ENCODE measurements at regions not wholly inside any gene's neighbourhood (a gene's known extent, or its start where the extent isn't known, plus 50 kb on each side); places are given as distances from the start of the nearest gene placed in this dataset.

GRCh38 chr10:35723992-35724391, 81.9 kb upstream of the FZD8 start:
- H4K20me1 ChIP-seq (ENCODE audit: insufficient read depth, low read length): no peaks in the 10 kb centered on the region
- H3K4me3 ChIP-seq (ENCODE audit: insufficient read depth, low read depth, low read length): no peak overlapping the region
- H3K9me3 ChIP-seq (ENCODE audit: insufficient read depth, low read depth, low read length): no peaks in the 10 kb centered on the region
- no peaks in the 10 kb centered on the region for H3K36me3 Mint-ChIP-seq (ENCODE audit: low read depth, unreplicated experiment)
- peaks cover 5% of the 10 kb centered on the region for H3K9me3 Mint-ChIP-seq (ENCODE audit: unreplicated experiment)
- H3K4me2 ChIP-seq (ENCODE audit: low read length): no peak overlapping the region
- H3K27me3 Mint-ChIP-seq (ENCODE audit: low read depth, unreplicated experiment): peaks cover 7% of the 10 kb centered on the region
- no peaks in the 10 kb centered on the region for H3K79me2 ChIP-seq (ENCODE audit: insufficient read depth, low read length)
- H3K27ac Mint-ChIP-seq (ENCODE audit: unreplicated experiment): no peak overlapping the region
- no peaks in the 10 kb centered on the region for H3K4me1 Mint-ChIP-seq (ENCODE audit: low read depth, unreplicated experiment)
- no peak overlapping the region for H3K4me3 Mint-ChIP-seq (ENCODE audit: unreplicated experiment)
- peaks cover 2% of the 10 kb centered on the region for H3K27me3 ChIP-seq (ENCODE audit: insufficient read depth, low read length)
- FAIRE-seq (no peak), DNase-seq (ENCODE audit: low read depth) (no peak)
- H3K9ac ChIP-seq (ENCODE audit: low read length): no peak overlapping the region
- TF ChIP-seq CTCF (IDR thresholded peaks at IDR 0.05; ENCODE audit: insufficient read depth, low read depth, low read length): no peak
- TF ChIP-seq EZH2 (IDR thresholded peaks at IDR 0.05; ENCODE audit: insufficient read depth, low read length): no peak
- H3K36me3 ChIP-seq (ENCODE audit: insufficient read depth, low read length): no peaks in the 10 kb centered on the region
- H3K27ac ChIP-seq (ENCODE audit: low read depth, low read length): no peak overlapping the region
- H2AFZ ChIP-seq (ENCODE audit: low read depth, low read length): no peak overlapping the region
- no peaks in the 10 kb centered on the region for H3K4me1 ChIP-seq (ENCODE audit: insufficient read depth, low read length)

GRCh38 chr10:35723059-35723458, 81.0 kb upstream of the FZD8 start:
- Histone ChIP-seq H3K79me2 (ENCODE audit: insufficient read depth, low read length) (no peaks in the 10 kb centered on the region), H3K9me3 (ENCODE audit: insufficient read depth, low read depth, low read length) (no peaks in the 10 kb centered on the region), H4K20me1 (ENCODE audit: insufficient read depth, low read length) (no peaks in the 10 kb centered on the region), H3K4me1 (ENCODE audit: insufficient read depth, low read length) (no peaks in the 10 kb centered on the region), H3K27ac (ENCODE audit: low read depth, low read length) (no peak overlapping the region), H3K4me2 (ENCODE audit: low read length) (no peak overlapping the region), H3K36me3 (ENCODE audit: insufficient read depth, low read length) (no peaks in the 10 kb centered on the region), H2AFZ (ENCODE audit: low read depth, low read length) (no peak overlapping the region), H3K27me3 (ENCODE audit: insufficient read depth, low read length) (peaks cover 2% of the 10 kb centered on the region), H3K9ac (ENCODE audit: low read length) (no peak overlapping the region), H3K4me3 (ENCODE audit: insufficient read depth, low read depth, low read length) (no peak overlapping the region)
- no peak for FAIRE-seq
- Mint-ChIP-seq H3K4me1 (ENCODE audit: low read depth, unreplicated experiment) (no peaks in the 10 kb centered on the region), H3K9me3 (ENCODE audit: unreplicated experiment) (peaks cover 5% of the 10 kb centered on the region), H3K36me3 (ENCODE audit: low read depth, unreplicated experiment) (no peaks in the 10 kb centered on the region), H3K27ac (ENCODE audit: unreplicated experiment) (no peak overlapping the region), H3K27me3 (ENCODE audit: low read depth, unreplicated experiment) (peaks cover 12% of the 10 kb centered on the region), H3K4me3 (ENCODE audit: unreplicated experiment) (no peak overlapping the region)
- no peak for TF ChIP-seq EZH2 (IDR thresholded peaks at IDR 0.05; ENCODE audit: insufficient read depth, low read length)
- TF ChIP-seq CTCF (IDR thresholded peaks at IDR 0.05; ENCODE audit: insufficient read depth, low read depth, low read length): no peak
- DNase-seq (ENCODE audit: low read depth): no peak

GRCh38 chr10:35722636-35723035, 80.5 kb upstream of the FZD8 start:
- no peak overlapping the region for H3K9ac ChIP-seq (ENCODE audit: low read length)
- H3K27me3 Mint-ChIP-seq (ENCODE audit: low read depth, unreplicated experiment): peaks cover 12% of the 10 kb centered on the region
- no peak overlapping the region for H3K4me2 ChIP-seq (ENCODE audit: low read length)
- H3K4me1 ChIP-seq (ENCODE audit: insufficient read depth, low read length): no peaks in the 10 kb centered on the region
- no peak overlapping the region for H2AFZ ChIP-seq (ENCODE audit: low read depth, low read length)
- DNase-seq (ENCODE audit: low read depth) (no peak), FAIRE-seq (no peak)
- H3K4me1 Mint-ChIP-seq (ENCODE audit: low read depth, unreplicated experiment): no peaks in the 10 kb centered on the region
- no peak overlapping the region for H3K4me3 ChIP-seq (ENCODE audit: insufficient read depth, low read depth, low read length)
- peaks cover 3% of the 10 kb centered on the region for H3K9me3 Mint-ChIP-seq (ENCODE audit: unreplicated experiment)
- H3K9me3 ChIP-seq (ENCODE audit: insufficient read depth, low read depth, low read length): no peaks in the 10 kb centered on the region
- TF ChIP-seq CTCF (IDR thresholded peaks at IDR 0.05; ENCODE audit: insufficient read depth, low read depth, low read length): no peak
- no peak for TF ChIP-seq EZH2 (IDR thresholded peaks at IDR 0.05; ENCODE audit: insufficient read depth, low read length)
- no peak overlapping the region for H3K27ac Mint-ChIP-seq (ENCODE audit: unreplicated experiment)
- no peaks in the 10 kb centered on the region for H3K79me2 ChIP-seq (ENCODE audit: insufficient read depth, low read length)
- H3K27ac ChIP-seq (ENCODE audit: low read depth, low read length): no peak overlapping the region
- H3K36me3 Mint-ChIP-seq (ENCODE audit: low read depth, unreplicated experiment): no peaks in the 10 kb centered on the region
- peaks cover 2% of the 10 kb centered on the region for H3K27me3 ChIP-seq (ENCODE audit: insufficient read depth, low read length)
- H3K36me3 ChIP-seq (ENCODE audit: insufficient read depth, low read length): no peaks in the 10 kb centered on the region
- H4K20me1 ChIP-seq (ENCODE audit: insufficient read depth, low read length): no peaks in the 10 kb centered on the region
- H3K4me3 Mint-ChIP-seq (ENCODE audit: unreplicated experiment): no peak overlapping the region

Data from astrocyte (in vitro differentiated cells and primary cell).